Activated naive CD8-positive, alpha-beta T cell (primary cell): ENCODE measurements at regions not wholly inside any gene's neighbourhood (a gene's known extent, or its start where the extent isn't known, plus 50 kb on each side); places are given as distances from the start of the nearest gene placed in this dataset.

Experiments used
- H3K27ac Mint-ChIP-seq: one replicate; pipeline ENCODE4 v1.8.0; 2021; ENCODE audit warnings: mixed read lengths
- H3K27me3 Mint-ChIP-seq: one replicate; pipeline ENCODE4 v1.8.0; 2021; ENCODE audit warnings: mixed read lengths
- H3K36me3 Mint-ChIP-seq: one replicate; pipeline ENCODE4 v1.8.0; 2021; ENCODE audit warnings: mixed read lengths
- H3K4me1 Mint-ChIP-seq: one replicate; pipeline ENCODE4 v1.8.0; 2021; ENCODE audit warnings: low read depth, mixed read lengths
- H3K4me3 Mint-ChIP-seq: one replicate; pipeline ENCODE4 v1.8.0; 2021; ENCODE audit warnings: mild to moderate bottlenecking, mixed read lengths
- H3K9me3 Mint-ChIP-seq: one replicate; pipeline ENCODE4 v1.8.0; 2021; ENCODE audit warnings: low read depth, mixed read lengths

- Mint-ChIP-seq H3K4me1 (no peaks in the 10 kb centered on the region), H3K9me3 (no peaks in the 10 kb centered on the region), H3K27ac (no peak overlapping the region), H3K27me3 (peaks cover 1% of the 10 kb centered on the region), H3K36me3 (no peaks in the 10 kb centered on the region), H3K4me3 (no peak overlapping the region)
These were observed 739.3 kb downstream of the LTN1 start for GRCh38 chr21:28253338-28253737.

DNA sequence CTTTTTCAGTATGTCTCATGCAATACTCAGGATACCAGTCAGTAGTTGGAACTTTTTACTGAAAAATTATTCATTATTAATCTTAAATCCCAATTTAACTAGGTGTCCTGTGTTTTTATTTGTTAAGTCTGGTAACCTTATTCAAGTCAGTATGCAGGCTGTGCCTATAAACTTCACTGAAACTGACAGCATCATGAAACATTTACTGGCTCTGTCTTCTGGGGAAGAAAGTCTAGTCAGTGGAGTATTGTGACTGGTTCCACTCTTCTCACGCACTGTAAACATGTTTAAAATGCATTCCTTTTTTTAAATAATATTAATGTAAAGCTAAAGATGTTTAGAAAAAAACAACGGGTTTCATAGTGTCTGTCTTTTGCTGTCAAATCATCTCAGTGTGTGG is 739.7 kb downstream of the LTN1 start:
- H3K27me3 Mint-ChIP-seq, result peaks cover 1% of the 10 kb centered on the region
- H3K27ac Mint-ChIP-seq, result no peak overlapping the region
- H3K36me3 Mint-ChIP-seq, result no peaks in the 10 kb centered on the region
- no peaks in the 10 kb centered on the region for H3K9me3 Mint-ChIP-seq
- H3K4me3 Mint-ChIP-seq, result no peak overlapping the region
- H3K4me1 Mint-ChIP-seq, result no peaks in the 10 kb centered on the region

GRCh38 chr21:28250946-28251345 is 741.7 kb downstream of the LTN1 start:
- H3K27ac Mint-ChIP-seq, result no peak overlapping the region
- H3K4me1 Mint-ChIP-seq, result no peaks in the 10 kb centered on the region
- H3K27me3 Mint-ChIP-seq, result peaks cover 1% of the 10 kb centered on the region
- no peaks in the 10 kb centered on the region for H3K36me3 Mint-ChIP-seq
- no peak overlapping the region for H3K4me3 Mint-ChIP-seq
- no peaks in the 10 kb centered on the region for H3K9me3 Mint-ChIP-seq

DNA sequence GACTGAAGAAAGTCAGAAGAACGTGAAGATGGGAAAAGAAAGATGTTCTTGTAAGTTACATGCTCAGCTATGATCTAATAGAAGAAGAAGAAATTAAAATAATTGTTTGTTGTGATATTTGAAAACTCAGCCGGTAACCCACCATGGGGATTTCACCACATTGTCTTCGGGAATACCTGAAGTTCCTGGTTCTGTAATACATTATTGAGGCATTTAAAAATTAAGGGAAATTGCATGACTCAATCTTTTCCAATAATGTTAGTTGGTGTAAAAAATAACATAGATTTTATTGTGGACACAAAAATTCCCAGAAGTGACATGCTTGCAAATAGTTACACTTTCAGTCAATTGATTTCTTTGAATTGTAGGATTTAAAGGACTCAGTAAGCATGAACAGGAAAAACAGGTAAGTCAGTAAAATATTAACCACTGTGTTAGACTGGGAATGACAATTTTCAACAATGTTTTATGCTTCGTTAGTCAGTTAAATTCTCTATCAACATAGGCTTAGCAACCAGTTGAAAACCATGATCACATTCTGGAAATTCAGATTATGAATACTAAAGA is 745.1 kb downstream of the LTN1 start:
- Mint-ChIP-seq H3K36me3 (no peaks in the 10 kb centered on the region), H3K27ac (no peak overlapping the region), H3K4me1 (no peaks in the 10 kb centered on the region), H3K4me3 (no peak overlapping the region), H3K9me3 (no peaks in the 10 kb centered on the region), H3K27me3 (no peaks in the 10 kb centered on the region)

DNA sequence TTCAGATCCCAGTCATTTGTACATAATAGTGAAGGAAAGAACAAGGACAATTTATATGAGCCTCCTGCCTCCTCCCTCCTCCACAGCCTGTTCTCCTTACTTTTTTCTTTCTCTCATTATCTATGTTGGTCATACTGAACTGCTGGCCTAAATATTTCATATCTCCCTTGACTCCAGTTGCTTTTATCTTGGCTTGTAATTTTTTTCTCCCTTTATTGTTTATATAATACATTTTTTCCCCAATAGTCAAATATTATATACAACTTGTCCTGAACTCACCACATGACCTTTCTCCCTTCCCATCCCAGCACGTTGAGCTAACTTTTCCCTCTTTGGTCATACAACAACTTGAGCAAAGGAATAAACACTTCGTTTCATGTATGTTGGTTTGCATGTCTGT is 752.1 kb downstream of the LTN1 start:
- Mint-ChIP-seq H3K4me1 (no peaks in the 10 kb centered on the region), H3K27ac (no peak overlapping the region), H3K36me3 (no peaks in the 10 kb centered on the region), H3K4me3 (no peak overlapping the region), H3K9me3 (no peaks in the 10 kb centered on the region), H3K27me3 (peaks cover 2% of the 10 kb centered on the region)

DNA sequence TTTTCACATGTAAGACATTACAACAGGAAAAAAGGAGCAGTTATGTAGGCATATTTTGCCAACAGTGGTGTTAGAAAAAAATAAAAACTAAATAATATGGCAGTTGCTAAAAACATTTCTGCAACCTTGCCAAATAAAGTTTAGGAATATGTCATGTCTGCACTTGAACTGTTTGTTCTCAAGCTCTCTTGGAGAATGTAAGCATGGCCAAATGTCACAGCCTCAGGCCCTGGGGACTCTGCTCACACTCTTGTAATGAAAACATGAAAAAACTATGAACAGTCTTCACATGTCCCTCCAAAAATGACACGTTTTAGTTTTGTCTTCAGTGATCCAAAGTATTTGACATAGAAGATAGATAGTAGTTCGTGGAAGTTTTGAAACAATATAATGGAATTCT is 753.3 kb downstream of the LTN1 start:
- Mint-ChIP-seq H3K27me3 (peaks cover 4% of the 10 kb centered on the region), H3K9me3 (no peaks in the 10 kb centered on the region), H3K4me1 (no peaks in the 10 kb centered on the region)

DNA sequence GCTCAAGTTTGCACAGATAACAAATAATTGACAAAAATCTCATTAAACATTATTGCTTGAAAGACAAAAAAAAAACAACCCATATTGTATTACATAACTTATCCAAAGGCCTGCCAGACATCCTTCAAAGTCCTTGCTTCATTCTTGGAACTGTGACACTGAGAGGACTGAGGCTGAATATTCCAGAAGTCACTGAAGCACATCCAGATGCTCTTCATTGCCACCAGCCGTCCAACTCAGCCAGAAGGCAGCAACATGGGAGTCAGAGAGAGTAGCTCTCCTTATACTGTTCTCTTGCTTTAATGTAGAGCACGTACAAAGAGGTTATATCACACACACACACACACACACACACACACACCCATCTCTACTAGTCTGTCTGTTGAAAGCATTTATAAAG is 755.0 kb downstream of the LTN1 start:
- Mint-ChIP-seq H3K36me3 (no peaks in the 10 kb centered on the region), H3K4me1 (no peaks in the 10 kb centered on the region), H3K27me3 (peaks cover 6% of the 10 kb centered on the region), H3K27ac (no peak overlapping the region), H3K4me3 (no peak overlapping the region), H3K9me3 (no peaks in the 10 kb centered on the region)

More for the DNA sequence above, 753.3 kb downstream of the LTN1 start:
- Mint-ChIP-seq H3K4me3 (no peak overlapping the region), H3K27ac (no peak overlapping the region), H3K36me3 (no peaks in the 10 kb centered on the region)

GRCh38 chr21:28235169-28235895 is 757.3 kb downstream of the LTN1 start:
- Mint-ChIP-seq H3K4me3 (no peak overlapping the region), H3K27ac (no peak overlapping the region), H3K4me1 (no peaks in the 10 kb centered on the region), H3K27me3 (peaks cover 6% of the 10 kb centered on the region), H3K9me3 (no peaks in the 10 kb centered on the region), H3K36me3 (no peaks in the 10 kb centered on the region)

DNA sequence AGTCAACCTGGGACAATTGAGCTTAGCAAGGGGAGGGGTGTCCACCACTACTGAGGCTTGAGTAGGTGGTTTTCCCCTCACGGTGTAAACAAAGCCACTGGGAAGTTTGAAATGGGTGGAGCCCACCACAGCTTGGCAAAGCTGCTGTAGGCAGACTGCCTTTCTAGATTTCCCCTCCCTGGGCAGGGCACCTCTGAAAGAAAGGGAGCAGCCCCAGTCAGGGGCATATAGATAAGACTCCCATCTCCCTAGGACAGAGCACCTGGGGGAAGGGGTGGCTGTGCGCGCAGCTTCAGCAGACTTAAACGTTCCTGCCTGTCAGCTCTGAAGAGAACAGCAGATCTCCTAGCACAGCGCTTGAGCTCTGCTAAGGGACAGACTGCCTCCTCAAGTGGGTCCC is 758.4 kb downstream of the LTN1 start:
- peaks cover 6% of the 10 kb centered on the region for H3K27me3 Mint-ChIP-seq
- no peaks in the 10 kb centered on the region for H3K36me3 Mint-ChIP-seq
- no peak overlapping the region for H3K4me3 Mint-ChIP-seq
- no peaks in the 10 kb centered on the region for H3K9me3 Mint-ChIP-seq
- no peak overlapping the region for H3K27ac Mint-ChIP-seq
- H3K4me1 Mint-ChIP-seq, result no peaks in the 10 kb centered on the region

DNA sequence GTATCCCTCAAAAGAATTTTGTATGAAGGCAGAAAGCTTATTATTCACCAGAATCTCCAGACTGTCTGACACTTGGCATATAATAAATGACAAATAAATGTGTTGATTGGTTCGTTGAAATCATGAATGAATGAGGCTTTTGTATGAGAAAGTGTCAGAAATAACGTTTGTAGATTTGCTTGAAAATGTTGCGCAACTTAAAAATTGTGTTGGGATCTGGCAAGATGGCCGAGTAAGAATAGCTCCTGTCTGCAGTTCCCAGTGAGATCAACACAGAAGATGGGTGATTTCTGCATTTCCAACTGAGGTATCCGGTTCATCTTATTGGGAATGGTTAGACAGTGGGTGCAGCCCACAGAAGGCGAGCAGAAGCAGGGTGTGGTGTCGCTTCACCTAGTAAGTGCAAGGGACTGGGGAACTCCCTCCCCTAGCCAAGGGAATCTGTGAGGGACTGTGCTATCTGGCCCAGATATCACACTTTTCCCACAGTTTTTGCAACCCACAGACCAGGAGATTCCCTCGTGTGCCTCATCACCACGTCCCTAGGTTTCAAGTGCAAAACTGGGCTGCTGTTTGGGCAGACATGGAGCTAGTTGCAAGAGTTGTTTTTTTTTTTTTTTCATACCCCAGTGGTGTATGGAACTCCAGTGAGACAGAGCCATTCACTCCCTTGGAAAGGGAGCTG is 759.0 kb downstream of the LTN1 start:
- no peak overlapping the region for H3K4me3 Mint-ChIP-seq
- H3K36me3 Mint-ChIP-seq, result no peaks in the 10 kb centered on the region
- no peaks in the 10 kb centered on the region for H3K4me1 Mint-ChIP-seq
- no peak overlapping the region for H3K27ac Mint-ChIP-seq
- H3K9me3 Mint-ChIP-seq, result no peaks in the 10 kb centered on the region
- peaks cover 6% of the 10 kb centered on the region for H3K27me3 Mint-ChIP-seq

DNA sequence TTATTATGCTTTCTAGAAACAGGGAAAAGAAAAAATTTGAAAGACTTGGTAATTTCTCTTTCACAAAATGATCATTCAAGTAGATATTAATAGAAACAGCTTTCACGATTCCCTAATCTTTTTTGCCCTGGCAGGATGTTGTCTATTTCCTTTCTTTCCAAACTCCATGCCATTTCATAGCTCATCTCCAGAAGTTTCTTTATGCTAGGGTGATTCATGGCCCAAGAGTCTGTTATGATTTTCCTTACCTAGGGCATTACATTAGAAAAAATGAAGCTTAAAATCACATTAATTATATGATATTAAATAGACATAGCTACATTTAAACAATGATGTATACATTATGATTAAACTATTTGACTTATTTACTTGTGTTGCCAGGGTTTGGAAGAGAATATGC is 762.1 kb downstream of the LTN1 start:
- Mint-ChIP-seq H3K9me3 (no peaks in the 10 kb centered on the region), H3K36me3 (no peaks in the 10 kb centered on the region), H3K4me3 (no peak overlapping the region), H3K27ac (no peak overlapping the region), H3K4me1 (no peaks in the 10 kb centered on the region), H3K27me3 (peaks cover 5% of the 10 kb centered on the region)

DNA sequence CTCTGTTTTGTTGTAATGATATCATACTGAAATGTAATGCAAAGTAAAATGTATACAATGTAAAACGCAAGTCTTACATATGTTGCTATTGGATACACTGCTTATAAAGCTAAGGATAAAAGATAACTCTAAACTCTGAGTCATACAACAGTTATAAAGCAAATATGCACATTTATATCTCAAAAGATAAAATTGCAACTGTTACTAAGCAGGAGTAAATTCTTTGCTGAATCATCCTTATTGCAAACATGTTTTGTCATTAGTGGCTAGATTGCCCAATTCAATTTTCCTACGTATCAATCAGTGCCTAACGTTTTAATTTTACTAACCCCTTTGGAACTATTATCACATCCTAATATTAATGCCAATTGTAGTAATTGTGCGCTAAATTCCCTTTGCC is 762.9 kb downstream of the LTN1 start:
- H3K27me3 Mint-ChIP-seq, result peaks cover 5% of the 10 kb centered on the region
- no peaks in the 10 kb centered on the region for H3K4me1 Mint-ChIP-seq
- H3K36me3 Mint-ChIP-seq, result no peaks in the 10 kb centered on the region
- H3K9me3 Mint-ChIP-seq, result no peaks in the 10 kb centered on the region
- no peak overlapping the region for H3K4me3 Mint-ChIP-seq
- H3K27ac Mint-ChIP-seq, result no peak overlapping the region

- no peaks in the 10 kb centered on the region for H3K36me3 Mint-ChIP-seq
These were observed 764.1 kb downstream of the LTN1 start for GRCh38 chr21:28228636-28228995.

DNA sequence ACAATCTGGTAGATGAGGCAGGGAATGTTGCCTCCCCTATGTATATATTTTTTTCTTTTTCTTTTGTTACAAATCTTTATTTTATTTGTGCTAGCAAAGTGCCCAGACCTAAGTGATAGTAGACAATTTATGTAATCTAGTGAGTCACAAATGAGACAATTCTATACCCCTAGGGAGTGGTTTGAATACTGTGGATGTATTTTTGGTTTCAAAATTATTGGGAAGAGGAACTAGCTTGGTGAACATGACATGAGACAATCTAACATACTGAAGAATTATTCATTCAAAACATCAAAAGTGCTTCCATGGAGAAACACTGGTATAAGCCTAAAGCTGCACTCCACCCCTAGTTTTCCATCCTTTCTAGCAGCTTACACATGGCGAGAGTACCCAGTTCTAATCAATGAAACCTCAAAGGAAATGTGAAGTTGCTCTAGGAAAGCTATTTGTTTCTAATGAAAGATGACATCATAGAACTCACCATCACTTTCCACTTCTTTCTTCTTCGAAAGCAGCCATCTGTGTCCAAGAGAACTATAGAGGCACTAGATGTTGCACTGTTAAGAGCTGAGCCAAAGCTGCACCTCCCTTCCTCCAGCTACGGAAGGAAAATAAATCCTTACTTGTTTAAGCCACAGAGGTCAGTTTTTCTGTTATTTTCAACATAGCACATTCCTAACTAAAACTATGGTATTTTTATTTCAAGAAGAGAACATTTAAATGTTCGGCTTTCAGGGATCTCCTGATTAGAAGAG is 764.6 kb downstream of the LTN1 start:
- H3K4me3 Mint-ChIP-seq, result no peak overlapping the region
- peaks cover 1% of the 10 kb centered on the region for H3K27me3 Mint-ChIP-seq
- H3K9me3 Mint-ChIP-seq, result no peaks in the 10 kb centered on the region

More at GRCh38 chr21:28228636-28228995, 764.1 kb downstream of the LTN1 start:
- Mint-ChIP-seq H3K9me3 (no peaks in the 10 kb centered on the region), H3K4me1 (no peaks in the 10 kb centered on the region), H3K4me3 (no peak overlapping the region), H3K27ac (no peak overlapping the region), H3K27me3 (peaks cover 3% of the 10 kb centered on the region)

DNA sequence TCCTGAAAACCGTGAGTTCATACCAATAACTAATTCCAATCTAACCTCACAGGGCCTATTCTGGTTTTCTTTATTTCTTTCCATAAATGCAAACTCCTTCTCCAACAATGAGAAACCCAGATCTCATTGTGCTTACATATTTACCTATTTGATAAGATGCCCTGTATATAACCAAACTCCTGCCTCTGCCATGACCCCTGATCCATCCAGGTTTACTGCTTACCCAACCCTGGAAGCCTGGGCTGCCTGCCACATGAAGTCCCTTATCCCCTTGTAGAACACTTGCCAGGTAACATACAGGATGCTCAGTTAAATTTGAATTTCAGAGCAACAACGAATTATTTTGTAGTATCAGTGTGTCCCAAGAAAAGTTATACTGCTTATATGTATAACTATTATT is 766.1 kb downstream of the LTN1 start:
- H3K4me3 Mint-ChIP-seq, result no peak overlapping the region
- no peaks in the 10 kb centered on the region for H3K4me1 Mint-ChIP-seq
- H3K27me3 Mint-ChIP-seq, result peaks cover 1% of the 10 kb centered on the region
- H3K9me3 Mint-ChIP-seq, result no peaks in the 10 kb centered on the region
- H3K36me3 Mint-ChIP-seq, result no peaks in the 10 kb centered on the region
- no peak overlapping the region for H3K27ac Mint-ChIP-seq

More for the DNA sequence above, 764.6 kb downstream of the LTN1 start:
- H3K27ac Mint-ChIP-seq, result no peak overlapping the region
- no peaks in the 10 kb centered on the region for H3K4me1 Mint-ChIP-seq
- no peaks in the 10 kb centered on the region for H3K36me3 Mint-ChIP-seq
